Peyer's patch (tissue), 4 donors: ENCODE measurements at regions not wholly inside any gene's neighbourhood (a gene's known extent, or its start where the extent isn't known, plus 50 kb on each side); places are given as distances from the start of the nearest gene placed in this dataset.

ENCODE experiments used
- POLR2A ChIP-seq, 2 donors: fragments of 450-650 bp; IDR thresholded peaks; one replicate each; pipeline ENCODE4 v1.5.1; 2017; ENCODE audit warnings: antibody characterized with exemption in 2 of 2, mild to moderate bottlenecking in 2 of 2, moderate library complexity in 2 of 2
- TF ChIP-seq, protein P1 (sequence below), 6 experiments: fragments of 450-650 bp in 4 of 6; fragments of 200-600 bp in 2 of 6; sonication (generic) in 1 of 6; IDR thresholded peaks; one replicate each; pipeline ENCODE4 v1.5.1; 2017 to 2019; ENCODE audit warnings: antibody characterized with exemption in 6 of 6, mild to moderate bottlenecking in 3 of 6, moderate library complexity in 1 of 6

DNA sequence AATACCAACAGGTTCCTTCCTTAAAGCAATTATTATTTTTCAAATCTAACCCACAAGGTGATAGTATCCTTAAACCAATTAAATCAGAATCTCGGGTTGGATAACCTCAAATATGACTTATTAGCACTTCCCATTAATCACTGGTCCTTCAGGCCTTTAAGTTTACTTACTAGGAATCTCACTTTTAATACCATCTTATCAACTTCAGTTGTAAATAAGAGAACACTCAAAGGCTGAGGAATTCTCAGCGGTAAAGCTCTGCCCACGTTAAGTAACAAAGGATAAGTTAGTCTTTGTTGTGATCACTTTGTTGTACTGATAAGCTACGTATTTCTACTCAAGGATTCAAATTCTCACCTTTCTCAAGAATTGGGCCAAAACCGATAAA, 82.0 kb downstream of the OR2B2 start:
- TF ChIP-seq, protein P1, sequence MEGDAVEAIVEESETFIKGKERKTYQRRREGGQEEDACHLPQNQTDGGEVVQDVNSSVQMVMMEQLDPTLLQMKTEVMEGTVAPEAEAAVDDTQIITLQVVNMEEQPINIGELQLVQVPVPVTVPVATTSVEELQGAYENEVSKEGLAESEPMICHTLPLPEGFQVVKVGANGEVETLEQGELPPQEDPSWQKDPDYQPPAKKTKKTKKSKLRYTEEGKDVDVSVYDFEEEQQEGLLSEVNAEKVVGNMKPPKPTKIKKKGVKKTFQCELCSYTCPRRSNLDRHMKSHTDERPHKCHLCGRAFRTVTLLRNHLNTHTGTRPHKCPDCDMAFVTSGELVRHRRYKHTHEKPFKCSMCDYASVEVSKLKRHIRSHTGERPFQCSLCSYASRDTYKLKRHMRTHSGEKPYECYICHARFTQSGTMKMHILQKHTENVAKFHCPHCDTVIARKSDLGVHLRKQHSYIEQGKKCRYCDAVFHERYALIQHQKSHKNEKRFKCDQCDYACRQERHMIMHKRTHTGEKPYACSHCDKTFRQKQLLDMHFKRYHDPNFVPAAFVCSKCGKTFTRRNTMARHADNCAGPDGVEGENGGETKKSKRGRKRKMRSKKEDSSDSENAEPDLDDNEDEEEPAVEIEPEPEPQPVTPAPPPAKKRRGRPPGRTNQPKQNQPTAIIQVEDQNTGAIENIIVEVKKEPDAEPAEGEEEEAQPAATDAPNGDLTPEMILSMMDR (IDR thresholded peaks at IDR 0.05), result no peak
- no peak for TF ChIP-seq POLR2A (IDR thresholded peaks at IDR 0.05)
